Pancreas (tissue), 10 donors: ENCODE measurements at regions not wholly inside any gene's neighbourhood (a gene's known extent, or its start where the extent isn't known, plus 50 kb on each side); places are given as distances from the start of the nearest gene placed in this dataset.
"Not testable (repeated sequence)": the region's sequence is repeated elsewhere in the genome, so short reads cannot be mapped to it uniquely, and the experiment has no call there.

Experiments used
- ATAC-seq, 4 donors: fragments of 200-7000 bp; cut with Tn5 transposase; one replicate each; pipeline versions ENCODE4 v1.8.0 to v1.9.1; 2020; ENCODE audit warnings: mild to moderate bottlenecking in 4 of 4, moderate library complexity in 4 of 4
- DNase-seq, 6 donors: peaks; one replicate each; pipeline ENCODE4 v3.0.0-alpha.2; 2020
- FAIRE-seq: peaks from 2 replicates; lab custom pipeline; 2012; peaks lifted over from hg19 to GRCh38; lab: Jason Lieb, UNC
- H3K27ac ChIP-seq, 4 donors: fragments of 200-600 bp; sonication (generic); 1 replicate in 3 of 4; 2 replicates in 1 of 4; pipeline versions ENCODE4 v1.5.0 to v1.8.0; 2020
- H3K27me3 ChIP-seq, 4 donors: fragments of 200-600 bp; one replicate each; pipeline ENCODE4 v1.8.0; 2021
- H3K36me3 ChIP-seq, 3 donors: fragments of 200-600 bp; sonication (generic) in 1 of 3; one replicate each; pipeline versions ENCODE4 v1.5.0 to v1.8.0; 2020 to 2021
- H3K4me1 ChIP-seq, 3 donors: fragments of 200-600 bp; one replicate each; pipeline ENCODE4 v1.8.0; 2021
- H3K4me3 ChIP-seq, 4 donors: fragments of 200-600 bp; sonication (generic) in 2 of 4; one replicate each; pipeline versions ENCODE4 v1.5.0 to v1.8.0; 2020 to 2021
- H3K9me3 ChIP-seq, 4 donors: fragments of 200-600 bp; one replicate each; pipeline ENCODE4 v1.8.0; 2021
- WGBS, 2 donors: extraction: QIAGEN DNeasy Blood & Tissue Kit; methylation state at CpG; one replicate each; pipeline ENCODE4 v1.1.7; 2013; 5-methylcytosine and 5-hydroxymethylcytosine counted together
- intact Hi-C, 3 donors: fragments of 100-400 bp; cut with DNase I; formaldehyde crosslinking; loops; one replicate each; pipeline versions ENCODE4 v1.11.1 to v1.14.2; 2022
- TF ChIP-seq, protein P1 (sequence below), 4 donors: fragments of 200-600 bp; sonication (generic) in 3 of 4; IDR thresholded peaks; one replicate each; pipeline versions ENCODE4 v1.5.0 to v1.8.0; 2021; ENCODE audit warnings: antibody characterized with exemption in 4 of 4
- donor health status: healthy with polysubstance abuse.
- donor health status: DM: no; HTN: no; CAD: no; lungs with moderate emphysema.
- donor health status: DM: no; HTN: no; CAD: no.
- donor health status: control.
- donor health status: control.
- donor health status: Bipolar disorder and iron deficiency.
- donor health status: DM: yes; HTN: yes; CAD: no.
- donor health status: DM: no; HTN: no; CAD: no.
- donor health status: DM: no; HTN: no; CAD: no.
- donor health status: DM: yes; HTN: yes; CAD: no.

DNA sequence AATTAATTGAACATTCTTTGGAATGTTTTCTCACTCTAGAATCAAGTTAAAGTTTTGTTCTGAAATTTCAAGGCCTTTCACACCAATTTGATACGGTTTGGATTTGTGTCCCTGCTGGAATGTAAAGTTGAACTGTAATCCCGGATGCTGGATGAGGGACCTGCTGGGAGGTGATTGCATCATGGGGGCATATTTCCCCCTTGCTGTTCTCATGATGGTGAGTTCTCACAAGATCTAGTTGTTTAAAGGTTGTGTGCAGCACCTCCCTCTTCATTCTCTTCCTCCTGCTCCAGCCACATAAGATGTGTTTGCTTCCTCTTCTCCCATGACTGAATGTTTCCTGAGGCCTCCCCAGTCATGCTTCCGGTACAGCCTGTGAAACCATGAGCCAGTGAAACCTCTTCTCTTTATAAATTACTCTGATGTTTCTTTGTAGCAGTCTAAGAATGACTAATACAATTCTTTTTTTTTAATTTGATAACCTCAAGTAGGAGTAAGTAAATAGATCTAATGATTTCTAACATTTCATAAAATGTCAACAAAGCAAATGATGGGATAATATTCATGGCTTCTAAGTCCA is 144.2 kb upstream of the CDH7 start:
- Histone ChIP-seq H3K9me3 (no peaks in the 10 kb centered on the region), H3K27ac (no peak overlapping the region), H3K36me3 (no peaks in the 10 kb centered on the region), H3K4me1 (no peaks in the 10 kb centered on the region), H3K27me3 (peaks cover 0 to 1% (median 0%) of the 10 kb centered on the region in 4 donors), H3K4me3 (no peak overlapping the region)
- TF ChIP-seq, protein P1, sequence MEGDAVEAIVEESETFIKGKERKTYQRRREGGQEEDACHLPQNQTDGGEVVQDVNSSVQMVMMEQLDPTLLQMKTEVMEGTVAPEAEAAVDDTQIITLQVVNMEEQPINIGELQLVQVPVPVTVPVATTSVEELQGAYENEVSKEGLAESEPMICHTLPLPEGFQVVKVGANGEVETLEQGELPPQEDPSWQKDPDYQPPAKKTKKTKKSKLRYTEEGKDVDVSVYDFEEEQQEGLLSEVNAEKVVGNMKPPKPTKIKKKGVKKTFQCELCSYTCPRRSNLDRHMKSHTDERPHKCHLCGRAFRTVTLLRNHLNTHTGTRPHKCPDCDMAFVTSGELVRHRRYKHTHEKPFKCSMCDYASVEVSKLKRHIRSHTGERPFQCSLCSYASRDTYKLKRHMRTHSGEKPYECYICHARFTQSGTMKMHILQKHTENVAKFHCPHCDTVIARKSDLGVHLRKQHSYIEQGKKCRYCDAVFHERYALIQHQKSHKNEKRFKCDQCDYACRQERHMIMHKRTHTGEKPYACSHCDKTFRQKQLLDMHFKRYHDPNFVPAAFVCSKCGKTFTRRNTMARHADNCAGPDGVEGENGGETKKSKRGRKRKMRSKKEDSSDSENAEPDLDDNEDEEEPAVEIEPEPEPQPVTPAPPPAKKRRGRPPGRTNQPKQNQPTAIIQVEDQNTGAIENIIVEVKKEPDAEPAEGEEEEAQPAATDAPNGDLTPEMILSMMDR (IDR thresholded peaks at IDR 0.05) = no peak
- FAIRE-seq (no peak), ATAC-seq (no peak), DNase-seq (no peak)
- intact Hi-C loops = no loop called here
- WGBS, 2 donors = 33% methylated on average over 3 of the region's 3 CpGs

DNA sequence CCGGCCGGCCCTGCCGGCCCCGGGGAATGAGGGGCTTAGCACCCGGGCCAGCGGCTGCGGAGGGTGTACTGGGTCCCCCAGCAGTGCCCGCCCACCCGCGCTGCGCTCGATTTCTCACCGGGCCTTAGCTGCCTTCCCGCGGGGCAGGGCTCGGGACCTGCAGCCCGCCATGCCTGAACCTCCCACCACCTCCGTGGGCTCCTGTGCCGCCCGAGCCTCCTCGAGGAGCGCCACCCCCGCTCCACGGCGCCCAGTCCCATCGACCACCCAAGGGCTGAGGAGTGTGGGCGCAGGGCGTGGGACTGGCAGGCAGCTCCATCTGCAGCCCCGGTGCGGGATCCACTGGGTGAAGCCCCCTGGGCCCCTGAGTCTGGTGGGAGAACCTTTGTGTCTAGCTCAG is 145.5 kb upstream of the CDH7 start:
- H3K4me1 ChIP-seq, H3K27me3 ChIP-seq, ATAC-seq, H3K27ac ChIP-seq, intact Hi-C loops, FAIRE-seq, H3K4me3 ChIP-seq, H3K9me3 ChIP-seq, H3K36me3 ChIP-seq: not testable (repeated sequence)
- DNase-seq = peak in 2 of 6 donors; percentile 11 to 55
- 89 to 94% methylated on average over 23 to 30 of the region's 30 CpGs for WGBS, 2 donors

DNA sequence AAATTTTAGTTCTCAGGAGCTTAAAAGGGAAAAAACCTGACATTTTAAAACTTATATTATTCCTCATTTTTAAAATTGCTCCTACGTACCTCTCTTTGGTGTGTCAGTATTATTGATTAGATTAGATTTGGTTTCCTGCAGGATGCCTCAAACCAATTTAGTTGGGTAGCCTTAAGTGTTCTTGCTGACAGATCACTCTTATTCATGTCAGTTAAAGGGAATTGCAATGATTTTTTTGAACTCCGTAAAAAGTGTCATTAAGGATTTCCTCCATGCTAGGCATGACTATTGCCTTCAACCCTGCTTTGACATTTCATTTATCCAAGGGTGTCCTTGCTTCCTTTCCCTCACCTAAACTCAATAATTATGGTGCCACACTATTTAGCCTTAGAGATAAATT is 149.0 kb upstream of the CDH7 start:
- Histone ChIP-seq H3K9me3 (no peaks in the 10 kb centered on the region), H3K4me3 (no peak overlapping the region), H3K36me3 (no peaks in the 10 kb centered on the region), H3K27me3 (peaks cover 0 to 3% (median 0%) of the 10 kb centered on the region in 4 donors), H3K27ac (no peak overlapping the region), H3K4me1 (no peaks in the 10 kb centered on the region)
- DNase-seq = no peak
- no peak for ATAC-seq
- WGBS, 2 donors = 46 to 47% methylated on average over 2 of the region's 2 CpGs
- TF ChIP-seq, protein P1 (IDR thresholded peaks at IDR 0.05) = no peak
- no peak for FAIRE-seq
- intact Hi-C loops = no loop called here

DNA sequence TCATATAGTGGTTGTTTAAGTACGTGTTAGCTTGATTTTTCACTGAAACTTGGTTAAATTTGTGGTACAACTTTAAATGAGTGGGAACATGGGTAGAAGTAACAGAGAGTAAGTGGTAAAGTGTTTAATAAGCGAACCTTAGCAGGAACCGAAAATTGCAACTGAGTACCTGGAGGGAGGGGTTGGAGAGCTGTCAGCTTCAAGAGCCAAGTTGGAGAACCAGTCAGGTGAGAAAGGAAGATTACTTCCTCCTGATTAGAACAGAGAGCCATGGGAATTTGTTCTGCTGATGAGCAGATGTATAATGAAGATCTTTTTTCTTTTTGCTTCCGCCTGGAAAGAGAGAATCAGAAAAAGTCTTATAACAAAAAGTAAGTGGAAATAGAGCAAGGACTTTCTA is 158.4 kb upstream of the CDH7 start:
- intact Hi-C loops = no loop called here
- Histone ChIP-seq H3K27me3 (no peaks in the 10 kb centered on the region), H3K4me1 (no peaks in the 10 kb centered on the region), H3K27ac (no peak overlapping the region), H3K4me3 (no peak overlapping the region), H3K9me3 (no peaks in the 10 kb centered on the region), H3K36me3 (no peaks in the 10 kb centered on the region)
- TF ChIP-seq, protein P1 (IDR thresholded peaks at IDR 0.05) = no peak
- DNase-seq (no peak), ATAC-seq (no peak), FAIRE-seq (no peak)
- WGBS, 2 donors = 29 to 32% methylated on average over 4 of the region's 4 CpGs

DNA sequence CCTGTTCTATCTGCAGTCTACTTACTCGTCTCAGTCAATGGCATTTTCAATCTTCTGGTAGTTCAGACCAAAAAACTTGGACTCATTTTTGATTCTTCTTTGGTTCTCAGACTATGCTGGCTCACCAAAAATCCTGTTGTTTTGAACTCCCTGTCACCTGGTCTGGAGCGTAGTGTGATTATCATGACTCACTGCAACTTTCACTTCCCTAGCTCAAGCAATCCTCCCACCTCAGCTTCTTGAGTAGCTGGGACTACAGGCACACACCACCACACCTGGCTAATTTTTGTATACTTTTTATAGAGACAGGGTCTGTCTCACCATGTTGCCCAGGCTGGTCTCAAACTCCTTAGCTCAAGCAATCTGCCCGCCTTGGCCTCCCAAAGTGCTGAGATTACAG is 163.3 kb upstream of the CDH7 start:
- TF ChIP-seq, protein P1 (IDR thresholded peaks at IDR 0.05) = no peak
- ATAC-seq (no peak), DNase-seq (no peak), FAIRE-seq (no peak)
- H3K4me1 ChIP-seq = no peaks in the 10 kb centered on the region
- no peaks in the 10 kb centered on the region for H3K36me3 ChIP-seq
- H3K27me3 ChIP-seq = no peaks in the 10 kb centered on the region
- WGBS, 2 donors = 57 to 67% methylated on average over 3 of the region's 3 CpGs
- no peaks in the 10 kb centered on the region for H3K9me3 ChIP-seq
- H3K4me3 ChIP-seq = no peak overlapping the region
- no peak overlapping the region for H3K27ac ChIP-seq
- intact Hi-C loops = no loop called here

DNA sequence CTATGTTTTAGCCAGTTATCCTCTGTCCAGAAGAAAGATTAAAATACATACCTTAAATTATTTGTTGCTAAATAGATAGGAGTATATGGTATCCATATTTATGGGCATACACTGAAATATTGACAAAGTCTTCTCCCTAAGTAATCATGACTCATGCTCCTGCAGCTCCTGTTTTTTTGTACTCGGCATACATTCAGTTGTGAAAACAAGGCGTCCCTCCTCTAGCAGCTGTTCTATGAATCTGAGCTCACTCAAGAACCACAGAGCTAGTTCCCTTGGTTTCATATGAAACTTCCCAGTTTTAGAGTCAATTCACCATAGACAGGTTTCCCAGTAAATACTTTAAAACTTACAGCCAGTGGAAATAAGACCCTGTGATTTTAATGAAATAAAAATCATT is 168.7 kb upstream of the CDH7 start:
- WGBS, 2 donors = no CpG with 5 or more reads among the region's 2 CpGs
- H3K36me3 ChIP-seq, intact Hi-C loops, H3K9me3 ChIP-seq, DNase-seq, H3K27ac ChIP-seq, H3K27me3 ChIP-seq, H3K4me3 ChIP-seq, FAIRE-seq, H3K4me1 ChIP-seq, ATAC-seq: not testable (repeated sequence)
